Naive B cell (primary cell): ENCODE measurements at regions not wholly inside any gene's neighbourhood (a gene's known extent, or its start where the extent isn't known, plus 50 kb on each side); places are given as distances from the start of the nearest gene placed in this dataset.

Source experiments
- ATAC-seq, 2 donors: fragments of 150-1000 bp; cut with Tn5 transposase; 2 replicates each; pipeline ENCODE4 v1.10.0; 2021; ENCODE audit warnings: low read depth in 2 of 2, mild to moderate bottlenecking in 2 of 2, moderate library complexity in 2 of 2
- DNase-seq: peaks from one replicate; pipeline ENCODE4 v3.0.0; 2022
- H3K27ac Mint-ChIP-seq, 6 donors: one replicate each; pipeline ENCODE4 v1.8.0; 2020 to 2022; ENCODE audit warnings: mild to moderate bottlenecking in 6 of 6, mixed read lengths in 6 of 6, moderate library complexity in 5 of 6, inconsistent platforms in 2 of 6
- H3K27me3 Mint-ChIP-seq, 3 donors: one replicate each; pipeline ENCODE4 v1.8.0; 2021 to 2022; ENCODE audit warnings: mixed read lengths in 3 of 3, mild to moderate bottlenecking in 1 of 3
- H3K36me3 Mint-ChIP-seq, 2 donors: one replicate each; pipeline ENCODE4 v1.8.0; 2020 to 2022; ENCODE audit warnings: mixed read lengths in 2 of 2, inconsistent platforms in 1 of 2, mild to moderate bottlenecking in 1 of 2
- H3K4me1 Mint-ChIP-seq, 3 donors: one replicate each; pipeline ENCODE4 v1.8.0; 2020 to 2022; ENCODE audit warnings: mixed read lengths in 3 of 3, inconsistent platforms in 1 of 3, mild to moderate bottlenecking in 1 of 3, moderate library complexity in 1 of 3
- H3K4me3 Mint-ChIP-seq, 8 donors: one replicate each; pipeline ENCODE4 v1.8.0; 2020 to 2022; ENCODE audit warnings: mild to moderate bottlenecking in 8 of 8, mixed read lengths in 8 of 8, moderate library complexity in 8 of 8, inconsistent platforms in 2 of 8
- H3K9me3 Mint-ChIP-seq, 7 donors: one replicate each; pipeline ENCODE4 v1.8.0; 2020 to 2022; ENCODE audit warnings: mixed read lengths in 7 of 7, mild to moderate bottlenecking in 5 of 7, inconsistent platforms in 2 of 7, moderate library complexity in 1 of 7

DNA sequence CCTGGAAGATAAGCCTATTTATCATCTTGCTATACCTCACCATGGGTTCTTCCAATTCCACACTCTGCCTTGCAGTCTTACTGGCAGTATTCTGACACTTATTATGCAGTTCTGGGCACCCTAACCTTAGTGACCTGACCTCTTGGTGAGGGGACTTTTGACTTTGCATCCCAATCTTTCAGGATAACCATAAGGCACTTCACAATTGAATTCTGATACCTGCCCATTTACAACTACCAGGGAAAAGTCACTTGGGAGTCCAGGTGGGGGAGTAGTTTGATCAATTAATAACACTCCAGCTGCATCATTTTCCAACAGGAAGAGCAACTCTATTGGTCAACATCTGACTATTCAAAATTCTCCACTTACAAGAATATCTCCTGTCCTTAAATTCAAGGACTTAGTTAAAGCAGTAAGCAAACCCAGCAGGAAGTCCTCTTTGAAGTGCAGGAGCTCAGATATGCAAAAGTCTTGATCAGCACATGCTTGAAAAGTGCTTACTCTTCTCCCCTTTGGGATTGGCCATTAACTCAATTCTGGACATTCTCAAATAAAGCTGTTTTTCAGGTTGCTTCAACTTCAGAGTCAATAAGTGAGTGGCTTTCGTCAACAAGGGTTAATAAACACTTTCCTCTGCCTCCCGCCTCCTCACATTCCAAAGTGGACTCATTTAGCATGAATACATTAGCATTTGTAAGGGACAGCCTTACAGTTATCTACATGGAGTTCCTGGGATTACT, 177.4 kb upstream of the NRIP1 start:
- H3K4me3 Mint-ChIP-seq = no peak overlapping the region
- no peak for ATAC-seq
- no peak for DNase-seq
- no peaks in the 10 kb centered on the region for H3K4me1 Mint-ChIP-seq
- no peaks in the 10 kb centered on the region for H3K27me3 Mint-ChIP-seq
- H3K9me3 Mint-ChIP-seq = no peaks in the 10 kb centered on the region
- no peak overlapping the region for H3K27ac Mint-ChIP-seq
- no peaks in the 10 kb centered on the region for H3K36me3 Mint-ChIP-seq

DNA sequence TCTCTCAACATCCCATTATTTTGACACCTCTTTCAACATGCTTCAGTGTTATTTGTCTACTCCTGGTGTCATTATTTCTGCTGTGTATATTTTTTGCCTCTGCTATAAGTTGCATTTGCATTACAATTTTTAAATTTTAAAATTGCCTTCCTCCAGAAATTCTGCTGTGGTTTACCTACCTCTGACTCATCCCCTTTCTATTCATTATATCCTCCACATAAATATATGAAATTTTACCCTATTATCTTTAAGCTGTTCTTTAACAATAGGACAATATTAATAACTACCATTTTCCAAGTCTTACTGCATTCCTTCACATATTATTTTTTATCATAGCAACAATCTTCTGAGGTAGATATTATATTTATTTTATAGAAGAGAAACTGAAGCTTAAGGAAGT, 178.1 kb upstream of the NRIP1 start:
- Mint-ChIP-seq H3K4me1 (no peaks in the 10 kb centered on the region), H3K36me3 (no peaks in the 10 kb centered on the region), H3K4me3 (no peak overlapping the region), H3K27ac (peak overlapping the region in 1 of 6 donors; percentile 81), H3K9me3 (no peaks in the 10 kb centered on the region), H3K27me3 (no peaks in the 10 kb centered on the region)
- DNase-seq (no peak), ATAC-seq (no peak)

DNA sequence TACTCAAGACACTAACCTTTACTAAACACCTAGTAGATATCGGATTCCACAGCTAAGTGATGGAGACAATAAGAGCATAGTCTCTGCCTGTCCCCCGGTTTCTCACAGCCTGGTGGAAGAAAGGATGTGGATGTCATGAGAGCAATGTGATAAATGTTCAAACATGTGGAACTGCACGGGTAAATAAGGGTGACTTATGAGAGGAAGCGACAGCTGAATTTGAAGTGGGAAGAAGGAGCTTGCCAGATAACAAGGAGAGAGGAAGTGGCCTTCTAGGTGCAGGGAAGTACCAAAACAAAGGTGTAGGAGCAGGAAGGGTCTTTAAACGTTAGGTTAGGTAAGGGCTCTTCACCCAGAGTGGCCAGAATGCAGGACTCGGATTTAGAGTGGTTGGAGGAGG, 178.6 kb upstream of the NRIP1 start:
- no peak overlapping the region for H3K27ac Mint-ChIP-seq
- H3K4me1 Mint-ChIP-seq = no peaks in the 10 kb centered on the region
- H3K27me3 Mint-ChIP-seq = no peaks in the 10 kb centered on the region
- no peaks in the 10 kb centered on the region for H3K36me3 Mint-ChIP-seq
- ATAC-seq (no peak), DNase-seq (no peak)
- no peak overlapping the region for H3K4me3 Mint-ChIP-seq
- no peaks in the 10 kb centered on the region for H3K9me3 Mint-ChIP-seq

DNA sequence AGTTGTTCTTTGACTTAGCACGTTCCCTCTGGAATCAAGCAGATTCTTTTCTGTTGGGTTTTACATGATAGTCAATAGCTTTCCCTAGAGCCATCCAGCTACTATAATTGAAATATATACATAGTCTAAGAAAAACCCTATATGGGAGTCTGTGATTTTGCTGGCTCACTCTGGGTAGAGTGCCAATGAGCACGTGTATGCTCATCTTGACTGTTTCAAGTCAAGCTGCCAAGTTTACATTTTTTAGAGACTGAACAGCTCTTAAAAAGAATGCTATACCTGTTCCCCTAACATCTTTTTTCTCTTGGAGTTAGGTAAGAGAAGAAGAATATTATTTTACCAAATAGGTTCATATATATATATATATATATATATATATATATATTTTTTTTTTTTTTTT, 182.8 kb upstream of the NRIP1 start:
- Mint-ChIP-seq H3K36me3 (no peaks in the 10 kb centered on the region), H3K27me3 (peaks cover 0 to 12% (median 0%) of the 10 kb centered on the region in 3 donors), H3K4me1 (peaks cover 0 to 5% (median 0%) of the 10 kb centered on the region in 3 donors), H3K27ac (no peak overlapping the region), H3K9me3 (no peaks in the 10 kb centered on the region), H3K4me3 (no peak overlapping the region)
- no peak for DNase-seq
- no peak for ATAC-seq

DNA sequence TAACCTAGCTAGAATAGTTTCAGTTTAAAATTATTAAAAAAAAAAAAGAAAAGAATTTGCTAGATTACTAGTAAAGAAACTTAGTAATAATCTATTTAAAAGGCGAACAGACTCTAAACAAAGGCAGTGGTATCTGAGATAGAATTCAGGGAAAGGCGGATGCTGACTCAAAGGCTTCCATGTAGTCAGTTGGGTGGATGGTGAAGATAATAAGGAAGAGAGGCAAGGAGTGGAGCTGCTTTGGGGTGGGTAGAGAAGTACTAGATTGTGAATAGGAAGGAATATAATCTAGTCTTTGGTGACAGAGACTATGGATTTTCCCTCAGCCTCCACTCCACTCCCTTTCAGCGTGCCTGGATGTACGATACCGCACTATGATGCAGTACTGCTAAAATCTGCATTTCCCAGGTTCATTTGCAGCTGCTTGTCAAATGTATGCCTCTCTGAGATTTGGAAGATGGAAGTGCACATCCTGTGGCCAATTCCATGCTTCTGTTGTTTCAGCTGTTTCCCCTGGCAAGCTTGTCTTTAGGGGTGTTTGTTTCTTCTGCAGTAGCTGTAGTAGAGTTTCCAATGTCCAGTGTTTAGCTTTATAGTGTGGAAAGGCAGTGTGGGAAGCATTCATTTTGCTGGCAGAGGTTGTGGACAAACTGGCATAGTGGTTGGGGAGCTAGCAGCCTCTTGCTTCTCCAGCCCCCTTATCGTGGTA, 184.6 kb upstream of the NRIP1 start:
- H3K4me3 Mint-ChIP-seq = no peak overlapping the region
- H3K4me1 Mint-ChIP-seq = peaks cover 0 to 5% (median 0%) of the 10 kb centered on the region in 3 donors
- DNase-seq = no peak
- no peaks in the 10 kb centered on the region for H3K36me3 Mint-ChIP-seq
- H3K9me3 Mint-ChIP-seq = no peaks in the 10 kb centered on the region
- peaks cover 0 to 12% (median 0%) of the 10 kb centered on the region in 3 donors for H3K27me3 Mint-ChIP-seq
- no peak for ATAC-seq
- H3K27ac Mint-ChIP-seq = no peak overlapping the region

DNA sequence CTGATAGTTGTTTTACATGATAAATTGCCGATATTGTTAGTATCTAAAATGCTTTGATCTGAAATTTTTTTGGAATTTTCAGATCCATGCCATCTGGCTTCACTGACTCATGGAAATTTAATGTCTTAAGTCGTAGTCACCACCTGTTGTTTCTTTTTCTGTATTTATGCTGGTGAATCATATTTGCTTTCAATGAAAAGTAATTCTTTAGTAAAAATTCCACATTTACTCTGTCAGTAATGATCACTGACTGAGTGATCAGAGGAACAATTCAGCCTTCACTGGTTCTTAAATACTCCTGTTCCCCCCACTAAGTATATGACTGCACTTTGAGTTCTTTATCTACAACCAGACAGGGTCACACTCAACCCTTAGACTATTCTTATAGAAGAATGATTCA, 185.6 kb upstream of the NRIP1 start:
- no peak overlapping the region for H3K4me3 Mint-ChIP-seq
- no peak overlapping the region for H3K27ac Mint-ChIP-seq
- no peak for ATAC-seq
- peaks cover 0 to 5% (median 0%) of the 10 kb centered on the region in 3 donors for H3K4me1 Mint-ChIP-seq
- no peaks in the 10 kb centered on the region for H3K36me3 Mint-ChIP-seq
- DNase-seq = no peak
- H3K27me3 Mint-ChIP-seq = peaks cover 0 to 12% (median 0%) of the 10 kb centered on the region in 3 donors
- no peaks in the 10 kb centered on the region for H3K9me3 Mint-ChIP-seq

DNA sequence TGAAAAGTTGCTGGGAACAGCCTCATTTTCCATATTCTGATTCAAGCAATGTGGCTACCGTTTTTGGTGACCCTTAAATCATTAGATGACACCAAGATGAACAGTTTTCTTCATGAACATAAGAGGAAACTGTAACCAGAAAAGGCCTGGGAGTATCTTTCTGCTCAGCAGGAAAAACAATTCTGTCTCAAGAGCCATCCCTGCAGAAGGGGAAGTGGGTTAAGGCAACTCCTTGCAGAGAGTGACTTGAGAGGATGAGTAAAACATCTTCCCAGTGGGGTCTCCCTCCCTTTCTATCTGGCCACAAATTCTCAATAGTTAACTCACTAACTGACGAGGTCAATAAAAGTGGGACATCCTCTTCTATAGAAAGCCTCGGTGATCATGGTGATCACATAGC, 187.6 kb upstream of the NRIP1 start:
- Mint-ChIP-seq H3K4me1 (peaks cover 0 to 5% (median 0%) of the 10 kb centered on the region in 3 donors), H3K27me3 (peaks cover 0 to 12% (median 0%) of the 10 kb centered on the region in 3 donors), H3K36me3 (no peaks in the 10 kb centered on the region), H3K9me3 (no peaks in the 10 kb centered on the region), H3K4me3 (no peak overlapping the region), H3K27ac (no peak overlapping the region)
- DNase-seq = no peak
- no peak for ATAC-seq

DNA sequence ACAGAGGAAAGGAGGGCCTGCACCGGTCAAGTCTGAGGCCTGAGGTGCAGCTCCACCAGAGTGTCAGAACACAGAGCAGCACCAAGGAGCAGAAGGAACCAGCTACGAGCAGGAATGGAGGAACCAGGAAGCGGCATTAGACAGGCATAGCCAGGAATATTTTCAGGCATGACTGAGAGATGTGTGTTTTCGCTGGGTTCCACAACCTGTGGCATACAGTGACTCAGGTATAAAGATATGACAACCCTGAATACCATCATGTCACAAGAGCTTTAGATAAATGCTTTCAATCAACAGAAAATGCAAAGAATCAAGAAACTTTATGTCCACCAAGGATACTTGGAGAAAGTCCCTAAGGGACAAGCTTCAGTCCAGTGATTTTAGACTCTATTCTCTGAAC, 189.3 kb upstream of the NRIP1 start:
- Mint-ChIP-seq H3K9me3 (no peaks in the 10 kb centered on the region), H3K36me3 (no peaks in the 10 kb centered on the region), H3K4me1 (peaks cover 0 to 5% (median 0%) of the 10 kb centered on the region in 3 donors), H3K27ac (peak overlapping the region in 2 of 6 donors; percentile 33 to 39), H3K27me3 (peaks cover 0 to 5% (median 0%) of the 10 kb centered on the region in 3 donors), H3K4me3 (no peak overlapping the region)
- no peak for ATAC-seq
- no peak for DNase-seq

DNA sequence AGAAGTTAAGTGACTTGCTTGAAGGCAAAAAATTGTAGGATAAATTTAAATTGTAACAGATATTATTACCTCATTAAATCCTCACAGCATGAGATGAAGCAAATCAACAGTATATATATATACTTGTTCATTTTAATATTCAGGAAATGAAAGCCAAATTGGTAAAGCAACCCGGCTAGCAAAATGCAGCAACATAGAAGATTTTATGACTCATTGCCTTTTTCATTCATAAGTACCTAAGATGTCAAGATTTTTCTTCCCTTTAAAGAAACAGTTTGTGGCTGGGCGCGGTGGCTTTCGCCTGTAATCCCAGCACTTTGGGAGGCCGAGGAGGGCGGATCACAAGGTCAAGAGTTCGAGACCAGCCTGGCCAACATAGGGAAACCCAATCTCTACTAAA, 190.5 kb upstream of the NRIP1 start:
- Mint-ChIP-seq H3K36me3 (no peaks in the 10 kb centered on the region), H3K27me3 (no peaks in the 10 kb centered on the region), H3K9me3 (no peaks in the 10 kb centered on the region), H3K4me1 (peaks cover 0 to 5% (median 0%) of the 10 kb centered on the region in 3 donors), H3K27ac (peak overlapping the region in 1 of 6 donors; percentile 10), H3K4me3 (no peak overlapping the region)
- ATAC-seq (no peak), DNase-seq (no peak)

DNA sequence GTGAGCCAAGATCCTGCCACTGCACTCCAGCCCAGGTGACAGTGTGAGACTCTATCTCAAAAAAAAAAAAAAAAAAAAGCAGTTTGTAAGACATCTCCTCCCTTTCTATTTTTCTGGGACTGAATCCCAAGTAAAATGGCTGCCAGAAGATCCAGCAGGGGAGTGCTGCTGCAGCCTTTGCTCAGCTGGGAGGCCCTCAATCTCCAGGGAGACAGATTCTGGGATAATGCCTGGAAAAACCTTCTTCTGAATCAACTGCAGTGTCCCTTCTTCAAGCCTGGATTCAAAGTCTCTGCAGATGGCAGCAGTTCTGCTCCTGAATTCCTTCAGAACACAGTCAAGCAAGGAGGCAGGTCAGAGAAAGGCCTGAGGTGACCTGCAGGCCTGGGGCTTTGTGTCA, 191.0 kb upstream of the NRIP1 start:
- DNase-seq = no peak
- Mint-ChIP-seq H3K4me1 (peaks cover 0 to 5% (median 0%) of the 10 kb centered on the region in 3 donors), H3K9me3 (no peaks in the 10 kb centered on the region), H3K27me3 (no peaks in the 10 kb centered on the region), H3K36me3 (no peaks in the 10 kb centered on the region), H3K4me3 (no peak overlapping the region), H3K27ac (peak overlapping the region in 1 of 6 donors; percentile 10)
- ATAC-seq = no peak

DNA sequence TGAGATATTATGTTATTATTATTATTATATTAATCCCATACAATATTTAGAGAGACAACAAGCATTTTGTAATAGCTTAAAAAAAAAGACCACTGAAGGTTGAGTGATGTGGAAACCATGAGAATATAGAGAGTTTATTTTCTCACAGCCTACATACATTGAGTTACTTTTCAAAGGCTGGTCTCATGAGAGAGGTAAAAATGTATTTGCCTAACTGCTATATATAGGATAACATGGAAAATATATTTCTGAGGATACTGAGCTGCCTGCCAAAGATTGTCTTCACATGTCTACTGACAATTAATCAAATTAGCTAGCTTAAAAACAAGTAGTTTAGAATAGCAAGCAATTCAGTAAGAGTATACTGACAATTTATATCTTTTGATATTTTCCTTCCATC, 192.2 kb upstream of the NRIP1 start:
- H3K4me1 Mint-ChIP-seq = peaks cover 0 to 4% (median 3%) of the 10 kb centered on the region in 3 donors
- no peak overlapping the region for H3K4me3 Mint-ChIP-seq
- no peaks in the 10 kb centered on the region for H3K27me3 Mint-ChIP-seq
- H3K36me3 Mint-ChIP-seq = no peaks in the 10 kb centered on the region
- no peak for DNase-seq
- peaks cover 0 to 4% (median 0%) of the 10 kb centered on the region in 7 donors for H3K9me3 Mint-ChIP-seq
- no peak overlapping the region for H3K27ac Mint-ChIP-seq
- no peak for ATAC-seq

DNA sequence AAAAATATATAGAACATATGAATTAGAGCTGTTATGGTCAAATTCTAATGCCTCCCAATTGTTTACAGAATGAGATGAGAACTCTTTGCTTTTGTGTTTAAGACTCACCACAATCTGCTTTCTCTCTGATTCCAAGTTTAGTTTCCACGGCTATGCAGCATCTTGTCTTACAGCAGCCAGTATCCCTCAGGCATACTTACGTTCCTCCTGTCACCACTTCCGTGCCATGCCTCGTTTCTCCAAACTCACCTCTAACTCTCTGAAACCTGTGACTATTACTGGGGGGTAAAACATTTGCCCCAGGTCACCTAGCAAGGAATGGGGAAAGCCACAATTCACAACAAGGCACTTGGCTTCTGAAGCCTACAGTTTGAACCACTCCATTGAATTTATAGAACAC, 192.8 kb upstream of the NRIP1 start:
- H3K36me3 Mint-ChIP-seq = no peaks in the 10 kb centered on the region
- ATAC-seq (no peak), DNase-seq (no peak)
- H3K9me3 Mint-ChIP-seq = peaks cover 0 to 4% (median 0%) of the 10 kb centered on the region in 7 donors
- no peak overlapping the region for H3K27ac Mint-ChIP-seq
- H3K4me3 Mint-ChIP-seq = no peak overlapping the region
- no peaks in the 10 kb centered on the region for H3K27me3 Mint-ChIP-seq
- peaks cover 0 to 4% (median 0%) of the 10 kb centered on the region in 3 donors for H3K4me1 Mint-ChIP-seq

DNA sequence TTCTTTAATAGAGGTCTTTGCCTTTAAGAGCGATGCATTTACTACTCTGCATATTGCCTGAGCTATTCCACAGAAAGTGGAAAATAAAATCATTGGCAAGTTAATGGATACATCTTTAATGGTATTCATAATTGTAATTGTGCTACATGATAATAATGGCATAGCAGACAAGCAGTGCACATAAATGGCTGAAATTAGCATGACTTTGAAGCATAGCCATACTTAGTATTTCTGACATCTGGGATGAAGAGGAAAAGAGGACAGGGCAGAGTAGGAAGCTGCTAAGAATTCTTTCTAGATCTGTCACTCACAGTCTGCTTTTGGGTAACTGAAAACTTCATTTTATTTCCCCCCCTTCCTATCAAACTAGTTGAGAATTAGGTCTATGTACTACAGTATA, 195.0 kb upstream of the NRIP1 start:
- Mint-ChIP-seq H3K27me3 (peaks cover 0 to under 1% (median 0%) of the 10 kb centered on the region in 3 donors), H3K36me3 (no peaks in the 10 kb centered on the region), H3K9me3 (peaks cover 0 to 5% (median 0%) of the 10 kb centered on the region in 7 donors), H3K27ac (no peak overlapping the region), H3K4me1 (peaks cover 0 to 4% (median 0%) of the 10 kb centered on the region in 3 donors), H3K4me3 (no peak overlapping the region)
- ATAC-seq (no peak), DNase-seq (no peak)

DNA sequence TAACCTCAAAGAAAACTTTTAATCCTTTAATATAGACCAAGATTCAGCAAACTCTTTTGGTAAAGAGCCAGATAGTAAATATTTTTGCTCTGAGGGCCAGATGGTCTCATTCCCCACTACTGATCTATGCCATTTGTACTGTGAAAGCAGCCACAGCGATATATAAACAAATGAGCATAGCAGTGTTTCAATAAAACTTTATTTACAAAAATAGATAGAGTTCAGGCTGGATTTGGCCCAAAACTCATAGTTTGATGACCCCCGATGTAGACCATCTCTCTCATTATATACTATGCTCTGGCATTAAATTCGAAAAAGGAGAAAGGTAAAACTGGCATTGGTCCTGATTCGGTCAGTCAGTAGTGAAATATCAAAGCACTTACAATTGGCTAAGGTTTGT, 195.8 kb upstream of the NRIP1 start:
- H3K36me3 Mint-ChIP-seq = no peaks in the 10 kb centered on the region
- H3K27ac Mint-ChIP-seq = no peak overlapping the region
- peaks cover 0 to 8% (median 0%) of the 10 kb centered on the region in 3 donors for H3K27me3 Mint-ChIP-seq
- ATAC-seq = no peak
- peaks cover 0 to 5% (median 0%) of the 10 kb centered on the region in 7 donors for H3K9me3 Mint-ChIP-seq
- no peak overlapping the region for H3K4me3 Mint-ChIP-seq
- peaks cover 0 to 4% (median 0%) of the 10 kb centered on the region in 3 donors for H3K4me1 Mint-ChIP-seq
- DNase-seq = no peak
